IPS DF 4.7 (cell line): ENCODE measurements at regions not wholly inside any gene's neighbourhood (a gene's known extent, or its start where the extent isn't known, plus 50 kb on each side); places are given as distances from the start of the nearest gene placed in this dataset.

Experiments used
- DNase-seq: peaks from one replicate; pipeline ENCODE4 v3.0.0-alpha.2; 2013; ENCODE audit warnings: low spot score; ENCODE audit errors: extremely low read depth

- no peak for DNase-seq
These were observed 706.7 kb downstream of the DNAJB9 start for GRCh38 chr7:109276348-109276747.

- no peak for DNase-seq
These were observed 713.1 kb downstream of the DNAJB9 start for GRCh38 chr7:109282726-109283125.

DNA sequence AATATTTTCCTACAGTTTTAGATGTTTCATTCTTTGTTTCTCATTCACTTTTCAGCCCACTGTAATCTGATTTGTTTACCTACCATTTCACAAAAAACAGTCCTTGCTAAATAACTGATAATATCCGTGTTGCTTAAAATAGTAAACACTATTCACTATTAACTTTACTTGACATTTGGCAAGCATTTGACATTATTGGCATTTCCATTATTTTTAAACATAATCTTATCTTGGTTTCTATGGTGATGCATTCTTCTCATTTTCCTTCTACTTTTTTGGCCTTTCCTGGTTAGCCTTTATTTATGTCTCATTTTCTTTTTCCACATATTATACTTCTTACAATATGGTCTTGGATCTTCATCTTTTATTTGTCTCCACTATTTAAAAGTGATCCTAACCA, 715.3 kb downstream of the DNAJB9 start:
- DNase-seq = no peak

DNA sequence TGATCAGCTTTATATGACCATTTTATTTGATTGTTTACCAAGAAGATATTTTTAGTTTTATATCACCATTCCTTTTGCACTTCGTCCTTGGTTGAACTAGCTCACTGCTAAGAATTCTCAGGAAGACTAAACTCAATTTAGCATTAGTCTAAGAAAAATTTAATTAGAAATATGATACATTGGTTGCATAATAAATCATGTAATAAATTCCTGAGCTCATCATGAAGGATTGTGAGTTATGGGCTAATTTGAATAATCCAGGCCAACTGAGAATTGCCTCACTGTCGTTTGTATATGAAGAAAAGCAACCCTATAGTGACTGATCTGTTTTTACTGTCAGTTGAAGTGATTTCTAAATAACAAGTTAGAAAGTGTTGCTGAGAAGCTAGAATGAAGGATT, 725.5 kb downstream of the DNAJB9 start:
- no peak for DNase-seq

- DNase-seq = no peak
These were observed 739.1 kb downstream of the DNAJB9 start for GRCh38 chr7:109308816-109309215.

DNA sequence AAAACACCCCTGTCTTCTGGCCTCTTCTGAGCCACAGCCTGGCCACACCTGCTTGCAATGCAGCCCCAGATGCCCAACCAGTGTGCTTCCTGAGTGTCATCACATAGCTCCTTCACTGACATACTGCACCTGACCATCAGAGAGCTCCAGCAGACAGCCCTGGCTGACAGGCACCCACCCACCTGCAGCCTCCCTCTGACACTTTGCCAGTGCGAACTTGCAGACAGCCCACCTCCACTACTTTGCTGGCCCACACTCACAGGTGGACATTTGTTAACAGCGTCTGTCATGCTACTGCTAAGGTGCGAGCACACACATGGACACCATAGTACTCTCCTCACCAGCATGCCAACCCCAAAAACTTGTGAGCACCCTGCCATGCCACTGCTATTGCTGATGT, 740.1 kb downstream of the DNAJB9 start:
- no peak for DNase-seq

- no peak for DNase-seq
These were observed 748.5 kb downstream of the DNAJB9 start for GRCh38 chr7:109318136-109318535.

- no peak for DNase-seq
These were observed 753.2 kb downstream of the DNAJB9 start for GRCh38 chr7:109322833-109323232.

GRCh38 chr7:109331423-109331822, 761.7 kb downstream of the DNAJB9 start:
- no peak for DNase-seq

DNA sequence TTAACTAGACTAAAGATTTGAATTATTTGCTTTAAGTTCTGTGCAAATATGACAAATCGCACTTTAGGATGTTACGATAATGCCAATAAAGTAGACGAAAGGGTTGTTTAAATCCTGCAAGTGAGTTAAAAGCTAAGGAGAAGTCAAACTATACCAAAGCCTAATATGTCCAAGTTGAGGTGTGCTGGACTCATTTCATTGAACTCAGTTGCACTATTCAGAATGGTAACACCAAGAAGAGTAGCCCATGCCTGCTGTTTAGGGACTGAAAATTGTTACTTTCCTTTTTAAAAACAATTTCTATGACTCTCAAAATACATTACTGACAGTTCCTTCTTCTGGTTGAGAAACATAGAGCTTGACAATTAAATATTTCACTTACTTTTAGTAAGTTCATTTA, 766.3 kb downstream of the DNAJB9 start:
- DNase-seq = no peak

- DNase-seq = no peak
These were observed 766.9 kb downstream of the DNAJB9 start for GRCh38 chr7:109336531-109336930.

DNA sequence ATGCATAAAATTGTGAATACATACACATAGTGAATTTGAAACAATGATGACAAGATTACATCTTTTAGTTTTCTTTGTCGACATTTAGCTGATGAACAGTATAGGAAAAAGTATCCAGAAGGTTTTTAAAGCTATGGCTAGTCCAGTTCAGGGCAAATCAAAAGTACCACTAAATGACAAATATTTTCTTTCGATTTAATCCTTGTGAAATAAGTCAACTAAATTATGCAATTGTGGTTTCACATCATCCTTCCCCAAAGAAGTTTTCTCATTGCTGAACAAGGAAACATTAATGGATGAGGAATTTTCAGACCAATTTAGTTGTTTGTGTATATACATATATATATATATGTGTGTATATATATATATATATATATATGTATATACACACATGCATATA, 774.0 kb downstream of the DNAJB9 start:
- no peak for DNase-seq

GRCh38 chr7:109351493-109351892, 781.8 kb downstream of the DNAJB9 start:
- DNase-seq = no peak

- DNase-seq = no peak
These were observed 784.3 kb downstream of the DNAJB9 start for GRCh38 chr7:109354000-109354399.

DNA sequence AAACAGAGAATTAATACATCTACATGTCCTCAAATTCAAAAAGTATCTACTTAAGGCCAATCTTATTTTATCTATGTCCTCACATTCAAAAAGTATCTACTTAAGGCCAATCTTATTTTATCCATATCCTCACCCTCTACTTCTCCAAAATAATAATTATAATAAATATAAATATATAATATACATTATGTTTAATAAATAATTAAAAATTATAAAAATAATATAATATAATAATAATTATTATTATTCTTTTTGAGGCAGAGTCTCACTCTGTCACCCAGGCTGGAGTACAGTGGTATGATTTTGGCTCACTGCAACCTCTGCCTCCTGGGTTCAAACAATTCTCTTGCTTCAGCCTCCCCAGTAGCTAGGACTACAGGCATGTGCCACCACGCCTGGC, 784.9 kb downstream of the DNAJB9 start:
- no peak for DNase-seq

DNA sequence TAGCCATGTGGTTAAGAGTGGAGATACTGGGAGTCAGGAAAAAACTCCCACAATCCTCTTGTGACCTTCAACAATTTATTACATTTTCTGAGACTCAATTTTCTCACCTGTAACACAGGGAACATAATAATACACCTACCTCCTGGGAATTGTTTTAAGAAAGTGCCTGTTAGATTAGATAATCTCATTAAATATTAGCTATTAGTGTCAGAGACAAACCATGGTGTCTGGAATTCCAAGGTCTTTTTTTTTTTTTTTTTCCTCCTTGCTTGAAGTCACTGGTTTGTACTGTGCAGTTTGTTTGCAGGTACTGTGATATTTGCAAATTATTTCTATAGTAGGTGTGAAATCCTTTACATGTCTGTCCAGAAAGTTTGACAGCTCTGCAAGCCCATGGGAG, 806.1 kb downstream of the DNAJB9 start:
- no peak for DNase-seq

DNA sequence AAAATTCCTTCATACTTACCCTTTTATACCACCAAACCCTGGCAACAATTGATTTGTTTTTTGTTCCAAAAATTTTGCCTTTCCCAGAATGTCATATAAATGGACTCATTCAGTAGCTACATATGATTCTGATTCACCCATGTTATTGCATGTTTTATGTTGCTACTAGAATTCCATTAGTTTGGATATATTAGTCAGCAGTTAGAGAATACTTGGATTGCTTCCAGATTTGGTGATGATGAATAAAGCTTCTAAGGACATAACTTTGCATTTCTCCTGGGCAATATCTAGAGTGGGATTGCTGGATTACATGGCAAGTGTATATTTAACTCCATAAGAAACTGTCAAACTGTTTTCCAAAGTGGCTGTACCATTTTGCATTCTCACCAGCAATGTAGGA, 806.9 kb downstream of the DNAJB9 start:
- DNase-seq = no peak

DNA sequence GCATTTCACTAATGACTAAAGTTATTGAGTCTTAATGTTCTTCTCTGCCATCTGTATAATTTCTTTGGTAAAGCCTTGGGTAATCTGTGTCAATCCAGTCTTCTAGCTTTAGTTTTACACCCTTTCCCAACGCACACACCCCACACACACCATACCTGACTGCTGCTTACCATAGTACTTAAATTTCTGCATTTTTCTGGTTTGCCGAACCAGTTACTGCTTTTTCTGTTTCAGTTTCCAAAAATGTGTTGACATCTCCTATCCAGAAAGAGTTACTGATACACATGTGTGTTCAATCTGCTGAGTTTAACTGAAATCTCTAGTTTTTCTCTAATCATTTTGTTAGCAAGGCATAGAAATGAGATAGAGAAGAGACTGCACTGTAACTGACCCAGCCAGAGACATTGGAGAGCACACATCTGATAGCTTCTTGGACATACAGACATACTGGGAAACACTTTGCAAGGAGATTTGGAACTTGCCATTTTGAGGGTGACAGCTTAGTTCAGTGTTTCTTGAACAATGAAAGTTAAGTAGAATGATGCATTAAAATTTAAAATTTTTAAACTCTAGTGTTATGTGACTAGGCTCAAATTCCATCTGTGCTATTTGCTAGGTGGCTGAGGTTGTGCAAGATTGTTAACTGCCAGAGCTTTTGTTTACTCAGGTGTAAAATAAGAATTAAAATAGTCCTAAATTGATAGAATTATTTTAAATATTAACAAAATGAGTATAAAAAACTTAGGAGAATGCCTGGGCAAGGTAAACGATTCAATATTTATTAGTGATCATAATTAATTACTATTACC, 807.6 kb downstream of the DNAJB9 start:
- no peak for DNase-seq

DNA sequence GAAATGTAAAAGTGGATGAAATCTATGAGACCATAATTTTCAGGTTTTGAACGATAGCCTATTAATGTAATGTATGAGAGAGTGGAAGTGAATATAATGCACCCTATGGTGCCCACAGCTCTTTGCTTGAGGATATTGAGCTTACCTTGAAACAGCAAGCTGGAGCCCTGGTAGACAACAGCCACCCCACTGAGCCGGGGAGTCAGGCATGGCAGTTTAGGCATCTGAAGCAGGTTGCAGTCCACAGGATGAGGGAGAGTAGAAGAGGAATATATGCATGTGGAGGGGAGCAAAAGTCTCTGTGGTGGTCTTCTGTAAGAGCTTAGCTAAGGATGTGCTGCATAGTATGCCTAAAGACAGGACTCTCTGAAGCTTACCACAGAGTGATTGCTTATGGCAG, 817.3 kb downstream of the DNAJB9 start:
- DNase-seq = no peak

DNA sequence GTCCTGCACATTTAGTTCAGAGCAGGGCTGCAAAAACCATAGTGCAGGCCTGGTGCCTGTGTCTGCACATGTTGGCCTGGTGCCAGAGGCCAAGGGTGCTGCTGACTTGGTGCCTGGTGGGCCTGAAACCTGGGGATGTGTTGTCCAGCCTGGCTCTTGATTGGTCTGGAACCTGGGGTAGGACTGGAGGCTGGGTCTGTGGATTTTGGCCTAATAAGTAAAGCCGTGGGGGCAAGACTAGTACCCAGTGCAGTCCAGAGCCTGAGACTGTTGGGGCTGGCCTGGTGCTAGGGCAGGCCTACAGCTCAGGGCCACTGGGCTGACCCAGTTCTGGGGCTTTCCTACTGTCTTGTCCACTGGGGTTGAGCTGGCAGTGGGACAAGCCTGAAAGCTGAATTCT, 817.9 kb downstream of the DNAJB9 start:
- no peak for DNase-seq

GRCh38 chr7:109391240-109391639, 821.6 kb downstream of the DNAJB9 start:
- DNase-seq = no peak

DNA sequence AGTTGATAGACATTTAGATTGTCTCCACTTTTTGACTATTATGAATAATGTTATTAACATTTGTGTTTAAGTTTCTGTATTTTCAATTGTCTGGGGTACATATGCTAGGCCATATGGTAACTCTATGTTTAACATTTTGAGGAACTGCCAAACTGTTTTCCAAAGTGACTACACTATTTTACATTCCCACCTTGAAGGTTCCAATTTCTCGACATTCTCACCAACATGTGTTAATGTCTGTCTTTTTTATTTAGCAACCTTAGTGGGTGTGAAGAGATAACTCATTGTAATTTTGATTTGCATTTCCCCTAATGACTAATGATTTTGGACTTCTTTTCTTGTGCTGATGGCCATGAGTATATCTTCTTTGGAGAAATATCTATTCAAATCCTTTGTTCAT, 832.4 kb downstream of the DNAJB9 start:
- no peak for DNase-seq

GRCh38 chr7:109407756-109408155, 838.1 kb downstream of the DNAJB9 start:
- no peak for DNase-seq

- no peak for DNase-seq
These were observed 868.3 kb downstream of the DNAJB9 start for GRCh38 chr7:109437957-109438356.
